ENCODE measurements at regions not wholly inside any gene's neighbourhood (a gene's known extent, or its start where the extent isn't known, plus 50 kb on each side); places are given as distances from the start of the nearest gene placed in this dataset.

DNA sequence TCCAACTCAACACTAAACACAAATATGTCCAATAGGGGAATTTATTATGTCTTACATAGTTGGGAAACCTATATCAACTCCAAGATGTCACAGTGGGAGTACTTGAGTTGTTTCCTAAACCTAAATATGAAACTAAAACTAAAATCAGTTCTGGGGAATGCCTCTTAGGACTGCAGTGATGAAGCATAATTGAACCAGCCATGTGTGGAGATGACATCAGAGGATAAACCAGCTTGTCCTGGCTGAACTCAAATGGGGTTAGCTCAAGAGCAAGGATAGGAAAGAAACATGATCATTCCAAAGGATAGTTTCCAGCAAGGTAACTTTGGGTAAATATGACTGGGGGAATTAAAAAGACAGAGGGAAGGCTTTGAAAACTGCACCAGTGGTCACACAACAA, 88.9 kb upstream of the PLPPR1 start:
- DNase-seq (ENCODE audit: low read depth) = no peak

DNA sequence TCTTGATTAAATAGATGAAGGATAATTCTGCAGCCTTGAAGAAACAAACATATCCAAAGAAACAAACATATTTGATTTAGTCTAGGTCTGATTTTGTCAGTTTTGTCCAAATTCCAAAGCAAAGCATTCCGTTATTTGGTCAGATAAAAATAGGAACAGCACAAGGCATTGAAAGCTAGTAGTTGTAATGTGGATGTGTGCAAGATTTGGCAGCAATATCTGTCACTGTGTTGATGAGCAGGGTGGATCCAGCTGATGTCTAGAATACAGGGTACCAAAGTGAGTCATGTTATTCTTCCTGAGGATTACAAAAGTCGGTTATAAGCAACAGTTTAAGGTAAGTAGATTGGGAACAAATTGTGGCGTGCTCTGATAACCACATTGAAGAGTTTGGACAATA, 69.3 kb upstream of the PLPPR1 start:
- DNase-seq (ENCODE audit: low read depth) = no peak

Data from HT1080 (cell line).